ENCODE measurements at regions not wholly inside any gene's neighbourhood (a gene's known extent, or its start where the extent isn't known, plus 50 kb on each side); places are given as distances from the start of the nearest gene placed in this dataset.

GRCh38 chr5:124823380-124823779, 76.9 kb upstream of the ZNF608 start:
- TF ChIP-seq POLR2A (IDR thresholded peaks at IDR 0.05; ENCODE audit: low read length) (no peak), GATA1 (IDR thresholded peaks at IDR 0.05; ENCODE audit: low read depth, low read length) (no peak)

All from erythroblast (primary cell).